Keratinocyte (primary cell): ENCODE measurements at regions not wholly inside any gene's neighbourhood (a gene's known extent, or its start where the extent isn't known, plus 50 kb on each side); places are given as distances from the start of the nearest gene placed in this dataset.

Source experiments
- DNase-seq: peaks from one replicate; pipeline ENCODE4 v3.0.0-alpha.2; 2011; ENCODE audit warnings: low read depth, missing footprints, low spot score
- FAIRE-seq: peaks from 2 replicates; lab custom pipeline; 2011; peaks lifted over from hg19 to GRCh38; lab: Jason Lieb, UNC
- H2AFZ ChIP-seq: 2 replicates; pipeline ENCODE4 v1.6.0; 2012; ENCODE audit warnings: low read length, control low read depth, inconsistent platforms; ENCODE audit not compliant: control insufficient read depth
- H3K27ac ChIP-seq: 2 replicates; pipeline ENCODE4 v1.5.1; 2011; ENCODE audit warnings: low read length; ENCODE audit not compliant: control insufficient read depth, insufficient read depth
- H3K27me3 ChIP-seq: 3 replicates; pipeline ENCODE4 v1.6.0; 2011; ENCODE audit warnings: low read length; ENCODE audit not compliant: control insufficient read depth, insufficient read depth; ENCODE audit errors: extremely low read depth
- H3K36me3 ChIP-seq, 2 experiments: 2 replicates in 1 of 2; 3 replicates in 1 of 2; pipeline ENCODE4 v1.5.1; 2011; ENCODE audit warnings: low read length in 2 of 2, mild to moderate bottlenecking in 1 of 2; ENCODE audit not compliant: control insufficient read depth in 2 of 2, insufficient read depth in 2 of 2; ENCODE audit errors: extremely low read depth in 1 of 2
- H3K4me1 ChIP-seq: 3 replicates; pipeline ENCODE4 v1.5.1; 2011; ENCODE audit warnings: low read length; ENCODE audit not compliant: control insufficient read depth, insufficient read depth; ENCODE audit errors: extremely low read depth
- H3K4me2 ChIP-seq: 3 replicates; pipeline ENCODE4 v1.6.0; 2011; ENCODE audit warnings: low read depth, low read length; ENCODE audit not compliant: control insufficient read depth, insufficient read depth; ENCODE audit errors: extremely low read depth
- H3K4me3 ChIP-seq, 3 experiments: fragments of 200-600 bp in 1 of 3; sonication (generic) in 1 of 3; 2 replicates in 2 of 3; 3 replicates in 1 of 3; pipeline ENCODE4 v1.5.1; 2011 to 2016; ENCODE audit warnings: low read length in 3 of 3, mild to moderate bottlenecking in 3 of 3, control low read depth in 2 of 3, inconsistent platforms in 1 of 3, low read depth in 1 of 3, mixed read lengths in 1 of 3, mixed run types in 1 of 3, moderate library complexity in 1 of 3; ENCODE audit not compliant: control insufficient read depth in 2 of 3, insufficient read depth in 2 of 3; ENCODE audit errors: extremely low read depth in 1 of 3
- H3K79me2 ChIP-seq: 2 replicates; pipeline ENCODE4 v1.6.0; 2012; ENCODE audit warnings: low read length; ENCODE audit not compliant: control insufficient read depth, insufficient read depth
- H3K9ac ChIP-seq: 3 replicates; pipeline ENCODE4 v1.6.0; 2011; ENCODE audit warnings: low read length; ENCODE audit not compliant: control insufficient read depth, insufficient read depth; ENCODE audit errors: extremely low read depth
- H3K9me1 ChIP-seq: 3 replicates; pipeline ENCODE4 v1.6.0; 2011; ENCODE audit warnings: low read length; ENCODE audit not compliant: control insufficient read depth, insufficient read depth; ENCODE audit errors: extremely low read depth
- H3K9me3 ChIP-seq: 2 replicates; pipeline ENCODE4 v1.5.1; 2012; ENCODE audit warnings: low read depth, low read length; ENCODE audit not compliant: control insufficient read depth
- H4K20me1 ChIP-seq: 3 replicates; pipeline ENCODE4 v1.6.0; 2011; ENCODE audit warnings: low read length; ENCODE audit not compliant: control insufficient read depth, insufficient read depth; ENCODE audit errors: extremely low read depth
- CTCF ChIP-seq, 3 experiments: IDR thresholded peaks in 1 of 3; conservative IDR thresholded peaks in 1 of 3; optimal IDR thresholded peaks in 1 of 3; 2 replicates in 2 of 3; 3 replicates in 1 of 3; pipeline versions ENCODE3 to v1.5.1; 2011; ENCODE audit warnings: low read length in 3 of 3, mild to moderate bottlenecking in 3 of 3, moderate library complexity in 2 of 3, control low read depth in 1 of 3, inconsistent platforms in 1 of 3; ENCODE audit not compliant: insufficient read depth in 2 of 3; ENCODE audit errors: extremely low read depth in 1 of 3
- EZH2 ChIP-seq: IDR thresholded peaks from one replicate; pipeline ENCODE4 v1.6.1; 2012; ENCODE audit warnings: inconsistent platforms, mild to moderate bottlenecking, low read length, moderate library complexity
- dilution Hi-C: fragments of 300-500 bp; cut with MboI; formaldehyde crosslinking; loops from one replicate; pipeline ENCODE4 v1.7.0; 2020; ENCODE audit warnings: low sequenced_read_pairs; ENCODE audit not compliant: extremely low pct_ligation_motif_present

GRCh38 chr6:147080225-147080624, 124.0 kb upstream of the STXBP5 start:
- dilution Hi-C loops, result no loop called here
- H4K20me1 ChIP-seq, result no peaks in the 10 kb centered on the region
- H3K36me3 ChIP-seq, result no peaks in the 10 kb centered on the region
- no peaks in the 10 kb centered on the region for H3K9me1 ChIP-seq
- H3K4me2 ChIP-seq, result no peak overlapping the region
- peaks cover 17% of the 10 kb centered on the region for H3K4me1 ChIP-seq
- no peaks in the 10 kb centered on the region for H3K27me3 ChIP-seq
- H3K4me3 ChIP-seq, result no peak overlapping the region
- no peak for TF ChIP-seq CTCF (optimal IDR thresholded peaks at IDR 0.05 in 1 of 3, IDR thresholded peaks at IDR 0.05 in 1 of 3, conservative IDR thresholded peaks at IDR 0.05 in 1 of 3; ENCODE audit: extremely low read depth in 1 of 3, insufficient read depth in 2 of 3, low read length in 3 of 3)
- TF ChIP-seq EZH2, result no peak
- no peak overlapping the region for H3K9ac ChIP-seq
- FAIRE-seq, result no peak
- DNase-seq, result no peak
- H3K9me3 ChIP-seq, result no peaks in the 10 kb centered on the region
- H2AFZ ChIP-seq, result no peak overlapping the region
- H3K27ac ChIP-seq, result no peak overlapping the region
- no peaks in the 10 kb centered on the region for H3K79me2 ChIP-seq

- H3K27ac ChIP-seq, result no peak overlapping the region
- H3K4me2 ChIP-seq, result peak overlapping the region; percentile 53
- H3K36me3 ChIP-seq, result no peaks in the 10 kb centered on the region
- peak overlapping the region in 1 of 3 experiments; percentile 4 for H3K4me3 ChIP-seq
- peaks cover 17% of the 10 kb centered on the region for H3K4me1 ChIP-seq
- DNase-seq (no peak), FAIRE-seq (peak; percentile 92)
- no peaks in the 10 kb centered on the region for H3K79me2 ChIP-seq
- no peak overlapping the region for H2AFZ ChIP-seq
- dilution Hi-C loops, result no loop called here
- no peak overlapping the region for H3K9ac ChIP-seq
- no peaks in the 10 kb centered on the region for H3K9me3 ChIP-seq
- no peaks in the 10 kb centered on the region for H3K27me3 ChIP-seq
- TF ChIP-seq EZH2 (no peak), CTCF (optimal IDR thresholded peaks at IDR 0.05 in 1 of 3, IDR thresholded peaks at IDR 0.05 in 1 of 3, conservative IDR thresholded peaks at IDR 0.05 in 1 of 3; ENCODE audit: extremely low read depth in 1 of 3, insufficient read depth in 2 of 3, low read length in 3 of 3) (no peak)
- no peaks in the 10 kb centered on the region for H4K20me1 ChIP-seq
- H3K9me1 ChIP-seq, result no peaks in the 10 kb centered on the region
These were observed 123.1 kb upstream of the STXBP5 start for GRCh38 chr6:147081076-147081609.
